ENCODE measurements at regions not wholly inside any gene's neighbourhood (a gene's known extent, or its start where the extent isn't known, plus 50 kb on each side); places are given as distances from the start of the nearest gene placed in this dataset.

GRCh38 chr16:59905606-59906005 lies 1171.5 kb upstream of the GOT2 start:
- Histone ChIP-seq H3K4me2 (ENCODE audit: low read depth, low read length, poor library complexity, severe bottlenecking) (no peak overlapping the region), H2AFZ (ENCODE audit: low read depth, low read length, severe bottlenecking) (no peak overlapping the region), H3K79me2 (ENCODE audit: insufficient read depth, low read length) (no peaks in the 10 kb centered on the region), H3K9me2 (replicated peaks; ENCODE audit: insufficient read depth, low read length) (no peaks in the 10 kb centered on the region), H3K36me3 (ENCODE audit: low read length) (no peaks in the 10 kb centered on the region), H3K4me3 (ENCODE audit: insufficient read depth, low read length, poor library complexity, severe bottlenecking) (no peak overlapping the region), H3K27me3 (ENCODE audit: low read length) (no peaks in the 10 kb centered on the region), H3K27ac (ENCODE audit: low read depth, low read length) (no peak overlapping the region), H4K20me1 (ENCODE audit: low read depth, low read length) (no peaks in the 10 kb centered on the region), H3F3A (ENCODE audit: insufficient read depth) (no peaks in the 10 kb centered on the region), H3K9ac (ENCODE audit: low read length) (no peak overlapping the region), H3K9me3 (ENCODE audit: insufficient read depth, low read length) (no peaks in the 10 kb centered on the region)
- TF ChIP-seq EZH2phosphoT487 (conservative IDR thresholded peaks at IDR 0.05; ENCODE audit: low read length) (no peak), CTCF (IDR thresholded peaks at IDR 0.05; ENCODE audit: insufficient read depth, low read length, poor library complexity, severe bottlenecking) (no peak)

GRCh38 chr16:59905131-59905530 lies 1171.0 kb upstream of the GOT2 start:
- H3K4me3 ChIP-seq (ENCODE audit: insufficient read depth, low read length, poor library complexity, severe bottlenecking), result no peak overlapping the region
- no peak for TF ChIP-seq EZH2phosphoT487 (conservative IDR thresholded peaks at IDR 0.05; ENCODE audit: low read length)
- no peak for TF ChIP-seq CTCF (IDR thresholded peaks at IDR 0.05; ENCODE audit: insufficient read depth, low read length, poor library complexity, severe bottlenecking)
- H3K27me3 ChIP-seq (ENCODE audit: low read length), result no peaks in the 10 kb centered on the region
- H3K9ac ChIP-seq (ENCODE audit: low read length), result no peak overlapping the region
- no peaks in the 10 kb centered on the region for H3F3A ChIP-seq (ENCODE audit: insufficient read depth)
- H3K9me3 ChIP-seq (ENCODE audit: insufficient read depth, low read length), result no peaks in the 10 kb centered on the region
- no peaks in the 10 kb centered on the region for H3K79me2 ChIP-seq (ENCODE audit: insufficient read depth, low read length)
- H3K36me3 ChIP-seq (ENCODE audit: low read length), result no peaks in the 10 kb centered on the region
- H3K27ac ChIP-seq (ENCODE audit: low read depth, low read length), result no peak overlapping the region
- no peaks in the 10 kb centered on the region for H3K9me2 ChIP-seq (replicated peaks; ENCODE audit: insufficient read depth, low read length)
- H4K20me1 ChIP-seq (ENCODE audit: low read depth, low read length), result no peaks in the 10 kb centered on the region
- no peak overlapping the region for H3K4me2 ChIP-seq (ENCODE audit: low read depth, low read length, poor library complexity, severe bottlenecking)
- no peak overlapping the region for H2AFZ ChIP-seq (ENCODE audit: low read depth, low read length, severe bottlenecking)

- H3K4me2 ChIP-seq (ENCODE audit: low read depth, low read length, poor library complexity, severe bottlenecking), result no peak overlapping the region
- H3K27ac ChIP-seq (ENCODE audit: low read depth, low read length), result no peak overlapping the region
- no peaks in the 10 kb centered on the region for H3F3A ChIP-seq (ENCODE audit: insufficient read depth)
- H3K9me2 ChIP-seq (replicated peaks; ENCODE audit: insufficient read depth, low read length), result no peaks in the 10 kb centered on the region
- H2AFZ ChIP-seq (ENCODE audit: low read depth, low read length, severe bottlenecking), result no peak overlapping the region
- H3K79me2 ChIP-seq (ENCODE audit: insufficient read depth, low read length), result no peaks in the 10 kb centered on the region
- H3K4me3 ChIP-seq (ENCODE audit: insufficient read depth, low read length, poor library complexity, severe bottlenecking), result no peak overlapping the region
- H3K36me3 ChIP-seq (ENCODE audit: low read length), result no peaks in the 10 kb centered on the region
- H3K9me3 ChIP-seq (ENCODE audit: insufficient read depth, low read length), result no peaks in the 10 kb centered on the region
- TF ChIP-seq EZH2phosphoT487 (conservative IDR thresholded peaks at IDR 0.05; ENCODE audit: low read length), result no peak
- no peaks in the 10 kb centered on the region for H3K27me3 ChIP-seq (ENCODE audit: low read length)
- no peaks in the 10 kb centered on the region for H4K20me1 ChIP-seq (ENCODE audit: low read depth, low read length)
- H3K9ac ChIP-seq (ENCODE audit: low read length), result no peak overlapping the region
Observed at GRCh38 chr16:59899940-59900339, 1165.8 kb upstream of the GOT2 start.

GRCh38 chr16:59892376-59892775 lies 1158.3 kb upstream of the GOT2 start:
- H3K4me3 ChIP-seq (ENCODE audit: insufficient read depth, low read length, poor library complexity, severe bottlenecking), result no peak overlapping the region
- H3F3A ChIP-seq (ENCODE audit: insufficient read depth), result no peaks in the 10 kb centered on the region
- no peak overlapping the region for H3K4me2 ChIP-seq (ENCODE audit: low read depth, low read length, poor library complexity, severe bottlenecking)
- H3K36me3 ChIP-seq (ENCODE audit: low read length), result no peaks in the 10 kb centered on the region
- H3K27ac ChIP-seq (ENCODE audit: low read depth, low read length), result no peak overlapping the region
- H3K79me2 ChIP-seq (ENCODE audit: insufficient read depth, low read length), result no peaks in the 10 kb centered on the region
- H3K9ac ChIP-seq (ENCODE audit: low read length), result no peak overlapping the region
- TF ChIP-seq CTCF (IDR thresholded peaks at IDR 0.05; ENCODE audit: insufficient read depth, low read length, poor library complexity, severe bottlenecking) (no peak), EZH2phosphoT487 (conservative IDR thresholded peaks at IDR 0.05; ENCODE audit: low read length) (no peak)
- H3K9me2 ChIP-seq (replicated peaks; ENCODE audit: insufficient read depth, low read length), result no peaks in the 10 kb centered on the region
- no peak overlapping the region for H2AFZ ChIP-seq (ENCODE audit: low read depth, low read length, severe bottlenecking)
- H3K27me3 ChIP-seq (ENCODE audit: low read length), result no peaks in the 10 kb centered on the region
- no peaks in the 10 kb centered on the region for H4K20me1 ChIP-seq (ENCODE audit: low read depth, low read length)
- no peaks in the 10 kb centered on the region for H3K9me3 ChIP-seq (ENCODE audit: insufficient read depth, low read length)

Measured in SU-DHL-6 (cell line).